Hematopoietic multipotent progenitor cell treated with erythropoietin and hydrocortisone succinate and interleukin-3 and kit ligand, for 8 days (in vitro differentiated cells): ENCODE measurements at regions not wholly inside any gene's neighbourhood (a gene's known extent, or its start where the extent isn't known, plus 50 kb on each side); places are given as distances from the start of the nearest gene placed in this dataset.

ENCODE experiments used
- DNase-seq: peaks from one replicate; pipeline ENCODE4 v3.0.0-alpha.2; 2015

DNA sequence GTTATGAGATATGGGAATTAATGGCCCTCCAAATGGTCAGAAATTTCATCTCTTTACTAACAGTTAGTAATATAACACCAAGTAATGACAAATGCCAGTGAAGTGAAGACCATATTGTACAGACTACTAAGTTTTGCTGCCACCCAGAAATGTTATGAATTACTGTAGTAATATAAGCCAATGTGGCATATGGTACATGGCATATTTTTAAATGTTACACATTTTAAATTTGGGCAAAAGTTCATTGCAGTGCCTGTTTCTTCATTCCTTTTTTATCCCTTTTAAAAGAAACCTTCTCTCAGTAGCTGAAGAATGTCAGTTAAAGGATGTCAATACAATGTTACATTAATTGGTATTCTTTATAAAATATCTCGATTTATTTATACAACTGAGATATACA lies 626.5 kb upstream of the SLC8A1 start:
- DNase-seq: no peak

DNA sequence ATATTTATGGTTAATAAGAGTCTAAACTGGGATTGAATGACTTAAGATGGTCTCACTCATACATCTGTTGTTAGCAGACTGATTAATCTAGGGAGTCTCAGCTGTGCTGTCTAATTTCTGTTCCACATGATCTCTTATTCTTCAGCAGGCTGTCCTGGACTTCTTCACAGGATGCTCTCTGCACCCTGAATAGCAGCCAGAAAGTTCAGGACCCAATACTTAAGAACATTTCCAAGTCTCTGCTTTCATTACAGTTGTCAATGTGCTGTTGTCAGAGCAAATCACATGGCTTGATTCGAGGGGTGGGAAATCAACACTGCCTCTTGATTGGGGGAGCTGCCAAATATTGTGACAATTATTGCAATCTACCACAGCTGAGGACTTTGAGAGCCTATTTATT lies 627.1 kb upstream of the SLC8A1 start:
- no peak for DNase-seq

DNA sequence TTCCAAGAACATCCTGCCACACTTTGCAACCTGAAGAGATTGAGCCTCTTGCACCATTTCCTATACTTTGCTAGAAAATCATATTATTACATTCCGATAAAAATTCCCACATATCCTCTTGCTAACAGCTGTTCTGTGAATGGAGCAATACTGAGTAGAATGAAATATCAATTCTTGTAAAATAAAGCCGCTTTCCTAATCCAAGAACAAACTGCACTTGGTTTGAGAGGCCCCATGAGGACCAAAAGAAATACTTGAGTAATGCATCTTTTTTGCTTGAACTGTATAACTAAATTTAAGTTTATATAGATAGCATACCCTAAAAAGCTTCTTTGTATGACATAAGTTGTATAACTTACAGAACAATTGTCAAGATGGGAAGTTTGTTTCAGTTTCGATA lies 632.4 kb upstream of the SLC8A1 start:
- DNase-seq: no peak

DNA sequence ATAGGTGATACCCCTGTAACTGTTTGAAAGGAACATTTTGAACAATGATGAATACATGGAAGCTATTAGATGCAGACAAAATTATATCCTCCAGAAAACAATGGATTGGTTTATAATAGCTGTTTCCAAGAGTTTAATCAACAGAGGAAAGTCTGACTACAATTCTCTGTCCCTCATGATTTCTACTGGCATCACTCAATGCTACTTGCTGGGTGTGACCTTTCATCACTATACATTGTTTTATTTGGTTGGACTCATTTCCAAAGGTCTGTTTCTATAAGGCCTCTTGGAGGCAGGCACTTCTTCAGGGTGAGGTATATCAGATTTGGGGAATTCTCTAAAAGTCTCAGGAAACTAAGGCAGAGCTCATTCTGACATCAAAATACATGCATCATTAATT lies 636.1 kb upstream of the SLC8A1 start:
- no peak for DNase-seq

DNA sequence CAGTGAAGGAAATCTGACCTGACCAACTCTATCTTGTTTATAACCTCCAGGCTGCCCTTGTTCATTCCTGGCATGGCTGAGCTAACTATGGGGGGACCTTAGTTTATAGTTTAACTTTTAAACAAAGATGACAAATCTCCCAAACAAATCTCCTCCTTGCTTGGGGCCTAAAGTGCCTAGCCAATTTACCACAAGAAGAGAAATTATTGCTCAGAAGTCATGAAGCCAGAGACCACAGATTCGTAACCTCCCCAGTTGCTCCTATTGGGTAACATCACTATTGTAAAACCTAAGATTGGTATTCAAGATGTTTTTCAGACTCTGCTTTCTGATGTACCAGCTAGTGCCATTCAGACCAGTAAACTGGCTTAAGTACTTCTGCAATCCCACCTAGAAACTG lies 649.4 kb upstream of the SLC8A1 start:
- no peak for DNase-seq

DNA sequence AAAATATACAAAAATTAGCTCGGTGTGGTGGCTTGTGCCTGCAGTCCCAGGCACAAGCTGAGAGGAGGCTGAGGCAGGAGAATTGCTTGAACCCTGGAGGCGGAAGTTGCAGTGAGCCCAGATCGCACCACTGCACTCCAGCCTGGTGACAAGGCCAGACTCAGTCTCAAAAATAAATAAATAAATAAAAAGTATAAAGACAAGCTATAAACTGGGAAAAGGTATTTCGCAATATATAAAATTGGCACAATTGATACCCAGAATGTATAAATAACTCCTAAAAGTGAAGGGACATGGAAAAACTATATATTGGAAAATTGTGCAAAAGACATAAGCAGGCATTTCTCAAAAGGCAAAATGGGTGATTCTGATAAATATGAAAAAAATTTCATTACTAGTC lies 657.9 kb upstream of the SLC8A1 start:
- DNase-seq: no peak

DNA sequence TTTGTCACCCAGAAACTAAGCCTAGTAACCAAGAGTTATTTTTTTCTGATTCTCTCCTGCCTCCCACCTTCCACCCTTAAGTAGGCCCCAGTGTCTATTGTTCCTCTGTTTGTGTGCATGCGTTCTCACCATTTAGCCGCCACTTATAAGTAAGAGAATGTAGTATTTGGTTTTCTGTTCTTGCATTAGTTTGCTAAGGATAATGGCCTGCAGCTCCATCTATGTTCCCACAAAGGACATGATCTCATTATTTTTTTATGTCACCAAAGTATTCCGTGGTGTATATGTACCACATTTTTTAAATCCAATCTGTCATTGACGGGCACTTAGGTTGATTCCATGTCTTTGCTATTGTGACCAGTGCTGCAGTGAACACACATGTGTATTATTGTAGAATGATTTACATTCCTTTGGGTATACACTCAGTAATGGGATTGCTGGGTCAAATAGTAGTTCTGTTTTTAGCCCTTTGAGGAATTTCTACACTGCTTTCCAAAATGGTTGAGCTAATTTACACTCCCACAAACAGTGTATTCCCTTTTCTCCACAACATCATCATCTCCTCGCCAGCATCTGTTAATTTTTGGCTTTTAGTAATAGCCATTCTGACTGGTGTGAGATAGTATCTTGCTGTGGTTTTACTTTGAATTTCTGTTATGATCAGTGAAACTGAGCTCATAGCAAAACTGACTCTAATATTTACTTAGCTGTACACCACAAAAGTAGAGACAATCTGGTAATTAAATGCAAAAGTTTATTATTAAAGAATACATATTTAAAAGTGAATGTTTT lies 660.1 kb upstream of the SLC8A1 start:
- DNase-seq: no peak

DNA sequence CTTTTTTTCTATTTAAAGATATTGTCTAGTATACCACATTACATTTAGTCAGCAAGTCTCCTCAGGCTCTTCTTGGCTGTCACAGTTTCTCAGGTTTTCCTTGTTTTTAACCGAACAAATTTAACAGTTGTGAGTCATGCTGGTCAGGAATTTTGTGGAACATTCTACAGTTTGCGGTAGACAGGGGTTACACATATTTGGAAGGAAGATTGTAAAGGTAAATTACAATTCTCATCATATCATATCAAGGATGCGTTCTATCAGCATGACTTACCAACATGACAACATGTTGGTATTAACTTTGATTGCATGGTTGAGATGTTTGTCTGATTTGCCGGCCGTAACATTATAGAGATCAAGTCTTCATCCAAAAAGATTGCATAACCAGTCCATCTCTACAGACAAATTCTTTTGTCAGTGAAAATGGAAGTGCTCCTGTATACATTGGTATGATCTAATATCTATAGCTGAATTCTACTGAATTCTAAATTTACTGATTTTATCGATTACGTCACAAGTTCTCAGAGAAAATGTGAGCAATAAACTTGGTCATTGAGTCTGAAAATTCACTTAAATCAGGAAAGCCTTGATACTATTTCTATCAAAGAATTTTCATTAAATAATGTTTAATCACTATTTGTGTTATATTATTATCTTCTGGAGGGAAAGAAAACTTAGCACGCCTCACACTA lies 664.4 kb upstream of the SLC8A1 start:
- DNase-seq: no peak

DNA sequence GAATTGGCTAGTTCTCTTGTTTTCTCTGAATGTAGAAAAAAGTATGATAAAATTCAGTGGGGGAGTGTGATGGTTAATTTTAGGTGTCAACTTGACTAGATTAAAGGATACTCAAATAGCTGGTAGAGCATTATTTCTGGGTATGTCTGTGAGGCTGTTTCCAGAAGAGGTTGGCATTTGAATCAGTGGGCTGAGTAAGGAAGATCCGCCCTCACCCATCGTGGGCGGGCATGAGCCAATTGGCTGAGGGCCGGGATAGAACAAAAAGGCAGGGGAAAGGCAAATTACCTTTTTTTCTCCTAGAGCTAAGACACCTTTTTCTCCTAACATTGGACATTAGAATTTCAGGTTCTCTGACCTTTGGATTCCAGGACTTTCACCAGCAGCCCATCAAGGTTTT lies 667.6 kb upstream of the SLC8A1 start:
- DNase-seq: no peak

DNA sequence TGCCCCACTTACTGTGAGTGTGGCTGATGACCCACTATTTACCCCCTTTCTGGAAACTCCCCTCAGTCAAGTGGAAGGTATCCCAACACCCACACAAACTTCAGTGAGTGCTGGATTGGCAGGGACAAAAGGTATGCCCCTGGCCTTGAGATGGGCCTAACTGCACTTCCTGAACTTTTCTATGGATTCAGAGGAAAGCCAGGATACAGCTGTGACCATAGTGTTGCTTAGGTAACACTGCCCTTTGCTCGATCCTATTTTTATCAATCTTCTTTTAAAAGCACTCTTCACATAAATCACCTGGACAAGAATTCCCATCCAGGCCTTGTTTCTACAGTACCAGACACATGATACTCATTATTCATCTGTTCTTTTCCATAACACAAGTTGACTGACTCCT lies 671.5 kb upstream of the SLC8A1 start:
- no peak for DNase-seq

DNA sequence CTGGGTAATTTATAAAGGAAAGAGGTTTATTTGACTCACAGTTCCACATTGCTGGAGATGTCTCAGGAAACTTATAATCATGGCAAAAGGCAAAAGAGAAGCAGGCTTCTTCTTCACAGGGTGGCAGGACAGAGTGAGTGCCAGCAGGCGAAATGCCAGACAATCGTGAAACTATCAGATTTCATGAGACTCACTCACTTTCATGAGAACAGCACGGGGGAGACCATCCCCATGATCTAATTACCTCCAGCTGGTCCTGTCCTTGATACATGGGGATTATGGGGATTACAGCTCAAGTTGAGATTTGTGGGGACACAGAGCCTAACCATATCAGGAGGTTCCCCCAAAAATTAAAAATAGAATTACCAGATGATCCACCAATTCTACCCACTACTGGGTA lies 675.5 kb upstream of the SLC8A1 start:
- DNase-seq: no peak

DNA sequence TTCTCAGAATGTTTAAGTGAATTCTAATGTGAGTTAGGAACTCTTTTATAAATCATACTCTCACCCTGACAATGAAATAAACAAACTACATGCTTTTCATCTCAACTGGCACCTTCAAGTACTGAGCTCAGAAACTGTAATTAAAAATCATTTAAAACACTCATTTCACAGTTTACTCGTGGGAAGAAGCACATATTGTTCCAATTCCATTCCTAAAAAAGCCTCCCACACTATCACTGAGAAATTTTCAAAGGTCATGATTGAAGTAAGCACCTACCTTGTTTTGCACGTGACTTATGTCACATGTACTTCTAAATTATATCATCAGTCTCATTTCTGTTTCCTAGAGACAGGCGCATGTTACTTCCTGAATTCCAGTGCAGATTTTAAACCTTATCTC lies 678.1 kb upstream of the SLC8A1 start:
- no peak for DNase-seq

DNA sequence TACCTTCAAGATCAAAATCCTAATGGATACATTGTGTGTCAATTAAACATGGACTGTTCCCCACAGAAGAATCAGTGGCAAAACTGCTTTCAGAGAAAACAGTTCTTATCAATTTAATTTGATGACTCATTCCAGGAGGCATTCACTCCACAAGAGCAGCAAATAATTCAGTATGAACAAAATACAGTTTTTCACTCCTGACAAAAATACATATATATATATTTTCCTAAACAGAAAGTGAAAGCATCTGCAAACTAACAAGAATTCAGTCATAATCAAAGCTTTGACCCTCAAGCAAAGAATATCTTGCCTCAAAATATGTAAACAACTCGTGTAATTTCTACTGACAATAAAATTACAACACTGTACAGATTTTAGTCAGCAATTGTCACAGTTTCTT lies 685.1 kb upstream of the SLC8A1 start:
- no peak for DNase-seq

DNA sequence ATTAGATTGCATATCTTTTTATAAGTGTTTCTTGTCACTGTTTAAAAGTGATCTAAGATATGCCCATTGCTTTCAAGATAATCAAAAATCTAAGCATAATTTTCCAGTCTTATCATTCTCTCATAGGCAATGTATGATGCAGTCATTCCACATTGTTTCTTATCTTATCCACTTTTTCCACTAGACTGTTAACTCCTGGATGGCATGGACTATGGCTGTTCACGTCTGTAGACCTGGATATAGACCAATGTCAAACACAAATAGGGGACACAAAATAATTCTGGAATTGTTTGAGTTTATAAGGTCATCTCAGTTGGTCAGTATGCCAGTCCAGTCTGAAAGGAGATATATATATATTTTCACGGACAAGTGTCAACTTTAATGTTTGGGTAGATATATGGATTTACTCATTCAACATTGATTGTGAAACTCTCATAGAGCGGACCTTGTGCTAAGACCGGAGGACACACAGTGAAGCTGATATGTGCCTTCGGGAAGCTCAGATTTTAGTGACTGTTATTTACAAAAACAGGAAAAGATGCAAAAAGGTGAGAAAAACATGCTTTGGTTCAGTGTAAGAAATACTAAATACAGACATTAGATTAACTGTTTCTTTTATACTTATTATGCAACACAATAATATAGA lies 689.4 kb upstream of the SLC8A1 start:
- no peak for DNase-seq

DNA sequence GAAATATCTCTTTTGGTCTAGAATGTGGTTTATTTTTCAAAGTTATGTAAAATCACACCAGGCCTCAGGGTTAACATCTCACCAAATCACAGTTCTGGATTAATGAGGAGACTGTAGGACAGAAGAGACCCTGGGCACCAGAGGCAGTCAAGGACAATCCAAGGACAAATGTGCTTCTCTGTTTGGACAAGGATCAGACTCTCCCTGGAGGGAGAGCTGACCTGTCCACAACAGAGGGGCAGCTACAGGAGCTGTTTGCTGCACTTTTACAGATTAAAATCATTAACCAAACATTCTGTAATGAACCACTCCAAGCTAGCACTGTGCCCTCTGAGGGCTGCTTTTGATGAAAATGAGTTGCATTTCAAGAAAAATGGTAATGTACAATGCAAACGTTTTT lies 690.6 kb upstream of the SLC8A1 start:
- DNase-seq: no peak

DNA sequence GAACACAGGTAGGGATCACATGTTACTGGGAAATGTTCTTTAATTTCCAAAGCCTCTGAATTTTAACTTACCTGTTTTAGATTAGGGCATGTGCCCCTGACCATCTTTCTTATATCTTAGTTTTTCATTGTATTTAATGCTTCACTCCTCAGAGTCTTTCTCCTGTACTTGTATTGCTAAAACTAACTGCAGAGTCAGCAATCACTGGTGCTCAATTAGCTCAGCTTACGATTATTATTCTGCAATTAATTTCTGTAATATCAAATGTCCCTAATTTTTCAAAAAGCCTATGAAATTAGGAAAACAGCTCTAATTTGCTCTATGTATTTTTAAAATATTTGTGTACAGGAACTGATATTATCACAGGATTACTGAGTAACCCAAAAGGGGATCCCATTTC lies 693.2 kb upstream of the SLC8A1 start:
- no peak for DNase-seq

DNA sequence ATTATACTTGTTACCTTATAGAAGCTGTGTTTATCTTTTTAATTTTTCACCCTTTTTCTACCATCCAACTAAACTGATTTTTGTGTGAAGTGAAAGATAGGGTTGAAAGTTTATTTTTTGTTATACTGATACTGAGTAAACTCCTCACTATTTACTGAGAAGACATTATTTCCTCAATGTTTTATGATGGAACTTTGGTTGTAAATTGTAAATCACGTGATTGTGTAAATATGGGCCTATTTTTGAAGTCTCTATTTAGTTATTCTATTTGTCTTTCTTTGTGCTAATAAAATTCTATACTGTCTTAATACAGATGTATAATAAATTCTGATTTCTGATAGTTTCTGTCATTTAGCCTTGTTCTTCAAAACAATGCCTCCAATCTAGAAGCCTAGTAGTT lies 697.2 kb upstream of the SLC8A1 start:
- no peak for DNase-seq

DNA sequence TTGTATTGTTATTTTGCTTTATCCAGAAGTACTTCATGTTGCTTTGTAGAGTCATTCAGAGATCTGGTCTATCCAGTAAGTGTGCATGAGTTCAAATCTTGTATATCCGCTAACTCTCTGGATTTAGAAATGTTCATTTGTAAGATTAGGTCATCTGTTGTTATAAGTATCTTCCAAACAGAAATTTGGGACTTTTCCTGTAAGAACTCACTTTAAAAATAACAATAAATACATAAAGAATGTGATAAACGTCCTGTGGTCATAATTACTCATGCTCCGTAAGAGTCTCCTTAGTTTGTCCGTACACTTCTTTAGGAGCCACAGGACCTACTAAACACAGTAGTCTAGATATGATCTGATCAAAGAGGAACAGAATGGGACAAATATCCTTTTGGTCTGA lies 699.9 kb upstream of the SLC8A1 start:
- no peak for DNase-seq

DNA sequence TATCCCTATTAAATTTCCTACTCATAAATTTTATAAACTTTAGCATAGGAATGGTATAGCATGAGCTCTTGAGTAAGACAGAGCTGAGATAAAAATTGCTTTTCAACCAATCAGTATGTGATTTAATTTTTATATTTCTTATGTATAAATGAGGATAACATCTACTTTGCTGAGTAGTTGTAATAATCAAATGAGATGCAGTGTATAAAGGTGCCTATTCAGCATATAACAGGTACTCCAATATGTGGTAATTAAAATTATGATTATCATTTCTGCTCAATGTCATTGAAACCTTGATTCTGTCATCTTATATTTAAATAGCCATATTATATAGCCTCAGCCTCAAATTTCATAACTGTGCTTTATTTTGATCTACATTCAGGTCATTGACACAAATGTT lies 700.4 kb upstream of the SLC8A1 start:
- no peak for DNase-seq

DNA sequence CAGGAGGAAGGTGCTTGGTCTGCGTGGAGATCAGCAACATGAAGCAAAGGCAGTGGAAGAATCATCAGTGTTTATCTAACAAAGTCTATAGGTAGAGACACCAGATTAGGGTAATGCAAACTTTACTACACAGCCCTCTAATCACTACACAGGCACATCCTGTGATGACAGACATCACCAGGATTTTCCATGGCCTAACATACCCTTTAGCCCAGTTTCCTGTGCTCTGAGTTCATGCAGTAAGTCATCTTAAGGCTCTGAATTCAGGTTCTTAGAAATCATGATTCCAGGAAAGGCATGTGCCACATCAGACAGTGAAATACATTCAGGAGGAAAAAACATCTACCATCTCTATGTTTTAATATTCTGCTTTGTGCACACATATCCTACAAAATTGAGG lies 708.5 kb upstream of the SLC8A1 start:
- no peak for DNase-seq

DNA sequence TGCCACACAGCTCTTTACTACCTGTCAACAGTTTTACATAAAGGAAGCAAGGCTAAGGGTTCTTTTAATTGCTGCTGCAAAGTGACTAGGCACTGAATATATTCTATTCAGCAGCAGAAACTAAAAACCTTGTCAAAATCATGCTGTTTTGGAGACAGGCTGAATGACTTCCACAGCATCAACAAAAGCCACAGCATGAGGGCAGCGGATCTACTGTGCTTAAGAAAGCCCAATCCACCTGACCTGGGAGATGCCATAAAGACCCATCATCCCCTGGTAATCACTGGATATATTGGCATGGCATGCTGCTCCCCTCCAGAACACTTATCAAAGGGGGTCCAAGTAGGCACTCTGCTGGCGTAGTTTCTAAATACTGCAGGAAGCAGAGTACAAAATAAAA lies 715.1 kb upstream of the SLC8A1 start:
- no peak for DNase-seq

DNA sequence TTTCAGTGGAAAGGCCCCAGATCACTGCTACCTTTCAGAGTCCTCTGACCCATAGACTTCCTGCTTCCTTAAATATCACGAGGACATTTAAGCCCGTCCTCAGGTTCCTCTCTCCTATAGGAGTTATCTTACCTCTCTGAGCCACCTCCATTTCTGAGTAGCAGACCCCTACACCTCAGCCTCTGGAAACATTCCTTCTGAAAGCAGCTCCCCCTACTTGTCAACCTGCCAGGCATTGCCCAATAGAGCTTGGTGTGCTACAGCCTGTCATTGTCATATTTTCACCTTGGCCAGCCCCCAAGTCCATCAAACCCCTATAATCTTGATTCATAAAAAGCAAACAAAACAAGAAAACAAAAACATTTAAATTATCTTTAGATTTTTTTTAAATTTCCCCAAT lies 717.9 kb upstream of the SLC8A1 start:
- DNase-seq: no peak

DNA sequence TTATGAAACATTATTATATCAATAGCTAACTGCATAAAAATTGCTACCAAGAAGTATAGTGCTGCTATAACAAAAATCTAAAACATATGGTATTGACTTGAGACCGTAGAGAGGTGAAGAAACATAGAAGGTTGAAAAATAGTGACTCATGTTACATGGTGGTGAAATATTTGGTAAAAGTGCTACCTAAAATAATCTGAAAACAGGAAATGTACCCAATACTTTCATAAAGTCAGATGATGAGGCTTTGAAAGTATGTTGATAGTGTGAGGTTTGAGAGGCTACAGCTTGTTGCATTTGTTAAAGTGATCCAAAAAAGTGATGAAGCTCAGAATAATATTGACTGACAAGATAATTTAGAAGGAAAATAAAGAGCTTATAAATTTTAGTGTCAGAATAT lies 718.7 kb upstream of the SLC8A1 start:
- DNase-seq: no peak

DNA sequence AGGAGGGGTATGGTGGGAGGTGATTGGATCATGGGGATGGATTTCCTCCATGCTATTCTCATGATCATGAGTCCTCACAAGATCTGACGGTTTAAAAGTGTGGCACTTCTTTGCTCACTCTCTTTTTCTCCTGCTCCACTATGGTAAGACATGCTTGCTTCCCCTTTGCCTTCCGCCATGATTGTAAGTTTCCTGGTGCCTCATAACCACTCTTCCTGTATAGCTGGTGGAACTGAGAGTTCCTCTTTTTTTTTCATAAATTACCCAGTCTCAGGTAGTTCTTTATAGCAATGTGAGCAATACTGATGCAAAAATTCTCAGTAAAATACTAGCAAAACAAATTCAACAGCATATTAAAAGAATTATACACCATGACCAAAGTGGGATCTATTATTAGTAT lies 728.5 kb upstream of the SLC8A1 start:
- DNase-seq: no peak

DNA sequence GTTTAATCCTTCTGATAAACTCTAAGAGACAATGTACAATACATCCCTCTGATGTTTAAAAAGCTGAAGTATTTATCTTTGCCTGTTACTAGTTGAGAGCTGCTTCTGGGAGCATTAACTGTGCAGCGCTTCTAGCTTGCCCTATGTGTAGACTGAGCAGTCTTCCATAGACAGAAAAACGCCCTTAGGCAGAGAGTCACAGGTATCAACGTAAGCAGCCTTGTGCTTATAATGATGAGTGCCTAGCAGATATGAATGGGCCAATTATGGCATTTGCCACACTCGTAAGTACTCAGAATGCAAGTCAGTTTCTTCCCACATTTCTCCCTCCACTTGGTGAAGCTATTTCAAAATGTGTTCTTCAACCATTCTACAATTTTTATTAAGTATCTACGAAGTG lies 731.1 kb upstream of the SLC8A1 start:
- DNase-seq: no peak
